C4-2B (cell line): ENCODE measurements at regions not wholly inside any gene's neighbourhood (a gene's known extent, or its start where the extent isn't known, plus 50 kb on each side); places are given as distances from the start of the nearest gene placed in this dataset.

Experiments used
- ZFX ChIP-seq: fragments of 450-650 bp; IDR thresholded peaks from 2 replicates; pipeline ENCODE4 v1.6.1; 2017
- TF ChIP-seq, protein P1 (sequence below): fragments of 450-650 bp; conservative IDR thresholded peaks from 2 replicates; pipeline ENCODE4 v1.5.1; 2017; ENCODE audit warnings: mild to moderate bottlenecking

DNA sequence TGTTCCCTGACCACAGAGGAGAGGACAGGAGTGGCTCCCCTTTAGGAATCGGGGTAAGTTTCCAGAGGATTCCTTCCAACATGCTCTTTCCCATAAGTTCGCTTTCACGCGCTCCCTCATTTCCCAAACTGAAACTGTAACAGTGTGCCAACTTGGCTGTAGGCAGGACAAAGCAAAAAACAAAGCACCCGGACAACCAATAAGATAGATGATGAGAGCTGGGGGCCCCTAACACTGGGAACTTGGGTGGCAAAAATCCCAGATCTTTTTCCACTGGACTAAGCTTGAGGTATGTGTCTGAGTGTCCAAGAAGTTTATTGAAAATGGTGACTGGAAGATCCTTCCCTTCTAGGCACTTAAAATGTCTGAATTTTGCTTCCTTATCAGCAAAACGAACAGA, 258.7 kb upstream of the IL12B start:
- TF ChIP-seq, protein P1, sequence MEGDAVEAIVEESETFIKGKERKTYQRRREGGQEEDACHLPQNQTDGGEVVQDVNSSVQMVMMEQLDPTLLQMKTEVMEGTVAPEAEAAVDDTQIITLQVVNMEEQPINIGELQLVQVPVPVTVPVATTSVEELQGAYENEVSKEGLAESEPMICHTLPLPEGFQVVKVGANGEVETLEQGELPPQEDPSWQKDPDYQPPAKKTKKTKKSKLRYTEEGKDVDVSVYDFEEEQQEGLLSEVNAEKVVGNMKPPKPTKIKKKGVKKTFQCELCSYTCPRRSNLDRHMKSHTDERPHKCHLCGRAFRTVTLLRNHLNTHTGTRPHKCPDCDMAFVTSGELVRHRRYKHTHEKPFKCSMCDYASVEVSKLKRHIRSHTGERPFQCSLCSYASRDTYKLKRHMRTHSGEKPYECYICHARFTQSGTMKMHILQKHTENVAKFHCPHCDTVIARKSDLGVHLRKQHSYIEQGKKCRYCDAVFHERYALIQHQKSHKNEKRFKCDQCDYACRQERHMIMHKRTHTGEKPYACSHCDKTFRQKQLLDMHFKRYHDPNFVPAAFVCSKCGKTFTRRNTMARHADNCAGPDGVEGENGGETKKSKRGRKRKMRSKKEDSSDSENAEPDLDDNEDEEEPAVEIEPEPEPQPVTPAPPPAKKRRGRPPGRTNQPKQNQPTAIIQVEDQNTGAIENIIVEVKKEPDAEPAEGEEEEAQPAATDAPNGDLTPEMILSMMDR = no peak
- no peak for TF ChIP-seq ZFX
